GM12891 (cell line): ENCODE measurements at regions not wholly inside any gene's neighbourhood (a gene's known extent, or its start where the extent isn't known, plus 50 kb on each side); places are given as distances from the start of the nearest gene placed in this dataset.

Source experiments
- POLR2AphosphoS5 ChIP-seq: IDR thresholded peaks from 2 replicates; pipeline ENCODE4 v1.6.1; 2011; ENCODE audit warnings: low read depth, low read length, control low read depth
- TAF1 ChIP-seq: IDR thresholded peaks from 2 replicates; pipeline ENCODE4 v1.6.1; 2011; ENCODE audit warnings: low read depth, low read length, control low read depth

GRCh38 chr4:128658214-128658631 lies 151.3 kb upstream of the JADE1 start:
- TF ChIP-seq TAF1 = no peak
- no peak for TF ChIP-seq POLR2AphosphoS5
